Activated T-cell treated with anti-CD3 and anti-CD28 coated beads, Interleukin-2, amount 50 U/mL, for 48 hours (primary cell): ENCODE measurements at regions not wholly inside any gene's neighbourhood (a gene's known extent, or its start where the extent isn't known, plus 50 kb on each side); places are given as distances from the start of the nearest gene placed in this dataset.
"Not testable (repeated sequence)": the region's sequence is repeated elsewhere in the genome, so short reads cannot be mapped to it uniquely, and the experiment has no call there.

Experiments
- DNase-seq, 2 experiments: peaks; one replicate each; pipeline ENCODE4 v3.0.0-alpha.2; 2020

DNA sequence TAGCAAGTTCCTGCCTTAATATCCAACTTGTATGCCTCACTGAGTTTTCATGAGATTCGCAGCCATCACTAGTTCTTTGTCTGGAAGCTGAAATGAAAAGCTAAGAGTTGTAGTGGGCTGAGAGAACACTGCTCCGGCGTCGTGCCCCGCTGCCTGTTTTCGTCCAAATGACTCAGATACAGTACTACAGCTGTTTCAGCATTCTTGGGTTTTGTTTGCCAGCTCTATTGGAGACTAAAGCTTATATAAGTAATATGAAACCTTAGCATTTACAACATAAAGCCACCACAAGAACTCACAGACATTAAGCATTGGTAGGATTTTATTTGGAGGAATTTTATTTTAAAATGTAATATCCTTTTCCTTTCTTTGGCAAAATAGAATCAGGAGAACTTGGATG lies 299.7 kb downstream of the DLEU7 start:
- no peak for DNase-seq

DNA sequence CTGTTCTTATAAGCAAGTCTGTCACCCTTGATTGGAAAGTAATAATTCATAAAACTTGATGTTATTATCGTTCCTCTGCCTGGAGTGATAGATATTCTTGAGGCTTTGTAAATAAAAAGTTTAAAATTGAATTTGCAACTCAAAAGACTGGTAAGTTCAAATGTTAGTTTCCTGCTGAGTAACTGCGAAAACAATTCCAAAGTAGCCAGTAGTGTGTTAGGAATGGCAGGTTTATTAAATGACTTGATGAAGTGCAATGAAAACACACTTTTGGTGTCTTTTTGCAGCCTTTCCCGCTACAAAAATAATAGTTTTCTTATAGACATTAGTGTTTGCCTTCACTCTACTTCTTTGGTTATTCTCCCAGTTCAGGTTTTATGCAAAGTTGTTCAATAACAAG lies 299.3 kb downstream of the DLEU7 start:
- no peak for DNase-seq

DNA sequence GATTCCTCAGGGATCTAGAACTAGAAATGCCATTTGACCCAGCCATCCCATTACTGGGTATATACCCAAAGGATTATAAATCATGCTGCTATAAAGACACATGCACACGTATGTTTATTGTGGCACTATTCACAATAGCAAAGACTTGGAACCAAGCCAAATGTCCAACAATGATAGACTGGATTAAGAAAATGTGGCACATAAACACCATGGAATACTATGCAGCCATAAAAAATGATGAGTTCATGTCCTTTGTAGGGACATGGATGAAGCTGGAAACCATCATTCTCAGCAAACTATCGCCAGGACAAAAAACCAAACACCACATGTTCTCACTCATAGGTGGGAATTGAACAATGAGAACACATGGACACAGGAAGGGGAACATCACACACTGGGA lies 296.3 kb downstream of the DLEU7 start:
- not testable (repeated sequence) for DNase-seq

DNA sequence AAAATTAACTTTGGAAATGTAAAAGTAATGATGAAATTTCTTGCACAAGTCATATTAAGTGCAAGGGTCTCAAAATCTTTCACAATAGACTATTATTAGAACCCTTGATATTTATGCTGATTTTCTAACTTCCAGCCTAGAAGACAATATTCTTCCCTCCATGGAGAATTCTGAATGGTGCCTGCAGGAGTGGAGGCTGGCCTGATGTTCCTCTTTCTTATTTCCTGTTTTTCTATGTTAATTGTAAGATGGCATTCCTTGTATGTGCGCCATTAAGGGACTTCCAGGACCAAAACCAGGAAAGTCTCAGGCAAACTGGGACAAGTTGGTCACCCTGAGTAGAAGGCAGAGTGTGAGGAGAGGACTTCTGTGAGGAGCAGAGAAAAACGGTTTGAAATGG lies 294.9 kb downstream of the DLEU7 start:
- DNase-seq: no peak

DNA sequence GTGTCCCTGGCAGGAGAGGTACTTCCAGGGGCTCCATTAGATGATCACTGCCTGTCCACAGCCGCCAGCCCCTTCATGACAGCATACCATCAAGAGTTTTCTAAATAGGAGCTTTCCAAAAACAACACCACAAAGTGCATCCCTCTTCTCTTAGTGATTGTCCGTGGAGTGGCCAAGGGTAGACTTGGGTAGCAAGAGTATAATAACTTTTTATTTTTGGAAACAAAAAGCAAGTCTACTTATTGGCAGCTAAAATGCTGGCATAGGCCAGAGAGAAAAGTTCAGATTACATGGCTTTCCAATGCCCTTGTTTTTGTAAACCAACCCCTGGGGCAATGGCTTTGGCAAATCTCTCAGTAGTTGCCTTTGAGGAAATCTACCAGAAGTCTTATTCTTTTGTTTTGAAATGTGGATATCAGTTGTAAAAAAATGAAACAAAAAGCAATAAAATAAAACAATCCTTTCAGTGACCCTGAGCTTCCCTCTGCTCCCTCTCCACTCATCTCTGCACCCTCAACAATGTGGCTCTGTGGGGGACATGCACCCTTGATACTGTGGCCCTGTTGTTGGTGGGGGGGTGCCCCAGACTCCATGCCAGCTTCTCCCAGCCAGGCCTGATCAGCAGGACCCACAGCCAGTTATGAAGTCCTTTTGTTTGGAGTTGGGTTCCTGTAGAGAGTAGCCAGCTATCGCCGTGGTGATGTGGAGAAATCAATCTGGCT lies 294.1 kb downstream of the DLEU7 start:
- DNase-seq: no peak

DNA sequence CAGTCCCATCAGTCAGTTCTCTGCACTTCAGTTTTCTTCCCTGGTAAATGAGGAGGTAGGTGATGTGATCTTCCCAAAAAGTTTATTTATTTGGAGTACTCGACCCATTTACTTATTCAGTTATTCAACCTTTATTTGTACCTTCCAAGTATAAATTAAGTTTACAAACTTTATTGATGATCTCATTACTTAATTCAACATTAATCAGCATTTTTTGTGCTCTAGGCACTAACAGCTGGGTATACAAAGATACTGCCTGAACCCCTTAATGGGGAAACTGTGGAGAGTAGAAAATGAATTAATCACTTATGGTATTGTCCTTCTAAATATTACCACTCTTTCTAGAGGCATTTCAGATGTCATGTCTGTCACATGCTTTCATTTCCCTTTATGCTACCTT lies 293.3 kb downstream of the DLEU7 start:
- no peak for DNase-seq

DNA sequence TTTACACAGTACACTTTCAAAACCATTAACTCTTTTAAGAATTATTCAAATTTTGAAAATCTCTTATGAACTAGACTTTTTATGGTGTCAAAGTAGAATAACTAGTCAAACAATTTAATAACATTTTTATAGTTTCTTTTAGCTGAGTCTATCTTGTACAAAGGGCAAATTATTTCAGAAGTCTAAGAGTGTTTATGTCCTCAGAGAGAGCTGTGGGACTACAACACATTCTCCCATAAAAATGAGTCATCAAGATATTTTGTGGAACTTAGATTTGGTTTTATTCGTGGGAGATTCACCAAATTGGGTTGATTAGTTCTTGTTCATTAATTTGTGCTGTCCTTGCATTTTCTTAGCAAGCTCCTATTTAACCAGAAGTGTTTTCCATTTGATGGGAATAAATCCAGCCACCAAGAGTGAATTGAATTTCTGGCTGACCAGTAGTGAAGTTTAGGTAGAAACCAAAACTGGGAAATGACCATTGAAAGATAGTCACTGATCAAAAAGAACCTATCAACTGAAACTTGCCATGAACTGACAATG lies 291.0 kb downstream of the DLEU7 start:
- DNase-seq: no peak

DNA sequence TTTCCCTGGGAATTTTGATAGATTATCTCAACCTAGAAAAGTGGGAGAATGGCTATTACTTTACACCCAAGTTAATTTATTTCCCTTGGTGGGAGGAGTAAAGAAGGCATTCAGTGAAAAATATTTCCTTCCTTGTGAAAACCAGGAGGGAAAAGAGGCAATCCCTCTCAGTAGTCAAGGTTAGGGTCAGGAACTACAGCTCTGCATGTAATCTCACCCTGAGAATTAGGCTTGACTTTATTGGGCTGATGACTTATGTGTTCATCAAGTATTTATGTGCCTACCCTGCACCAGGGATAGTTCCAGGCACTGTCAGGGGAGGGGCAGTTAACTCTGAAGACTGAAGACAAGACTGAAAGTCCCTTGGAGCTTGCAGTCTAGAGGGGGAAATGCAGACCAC lies 281.8 kb downstream of the DLEU7 start:
- no peak for DNase-seq

DNA sequence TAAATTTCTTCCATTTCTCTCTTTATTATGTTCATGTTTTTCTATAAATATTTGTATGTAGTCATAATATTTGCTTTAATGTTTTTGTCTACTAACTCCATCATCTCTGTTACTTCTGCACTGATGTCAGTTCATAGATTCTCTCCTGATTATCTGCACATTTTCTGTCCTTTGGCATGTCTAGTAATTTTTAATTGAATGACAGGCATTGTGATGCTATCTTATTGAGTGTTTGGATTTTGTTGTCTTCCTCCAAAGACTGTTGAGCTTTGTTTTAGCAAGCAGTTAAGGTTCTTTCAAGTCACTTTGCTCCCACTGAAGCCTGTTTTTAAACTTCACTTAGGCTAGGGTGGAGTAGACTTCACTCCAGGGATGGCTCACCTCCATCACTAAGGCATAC lies 276.8 kb downstream of the DLEU7 start:
- DNase-seq: no peak

DNA sequence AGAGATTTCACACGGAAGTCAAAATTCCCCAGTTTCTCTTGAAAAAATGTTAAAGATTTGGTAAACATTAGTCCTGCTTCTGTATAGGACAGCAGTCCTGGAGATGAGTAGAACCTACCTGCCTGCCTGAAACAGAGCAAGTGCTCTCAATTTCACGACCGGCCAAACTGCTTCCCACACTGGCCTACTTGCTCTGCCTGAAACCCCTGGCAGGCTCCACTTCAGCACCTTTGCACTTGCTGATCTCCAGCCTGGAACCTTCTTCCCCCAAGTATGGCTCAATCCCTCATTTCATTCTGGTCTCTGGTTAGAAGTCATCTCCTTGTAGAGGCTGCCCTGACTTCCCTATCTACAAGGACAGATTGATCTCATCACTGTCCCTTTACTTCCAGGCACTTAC lies 271.4 kb downstream of the DLEU7 start:
- DNase-seq: no peak

DNA sequence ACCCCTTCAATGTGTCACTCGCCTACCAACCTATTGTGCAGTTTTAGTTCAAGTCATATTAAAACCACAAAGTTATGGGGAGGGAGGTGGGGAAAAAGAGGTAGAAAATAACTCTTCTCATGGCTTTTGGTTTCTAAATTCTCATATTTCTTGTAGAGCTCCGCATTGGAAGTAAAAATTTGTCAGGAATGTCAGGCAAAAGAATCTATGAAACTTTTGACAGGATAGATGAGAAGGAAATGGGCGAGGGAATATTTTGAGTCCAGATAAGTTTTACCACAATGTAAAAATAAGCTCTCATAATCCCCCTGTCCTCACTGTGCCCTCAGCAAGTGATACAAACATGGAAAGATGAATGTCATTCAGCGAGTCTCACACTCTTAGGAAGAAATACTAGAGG lies 270.4 kb downstream of the DLEU7 start:
- no peak for DNase-seq

DNA sequence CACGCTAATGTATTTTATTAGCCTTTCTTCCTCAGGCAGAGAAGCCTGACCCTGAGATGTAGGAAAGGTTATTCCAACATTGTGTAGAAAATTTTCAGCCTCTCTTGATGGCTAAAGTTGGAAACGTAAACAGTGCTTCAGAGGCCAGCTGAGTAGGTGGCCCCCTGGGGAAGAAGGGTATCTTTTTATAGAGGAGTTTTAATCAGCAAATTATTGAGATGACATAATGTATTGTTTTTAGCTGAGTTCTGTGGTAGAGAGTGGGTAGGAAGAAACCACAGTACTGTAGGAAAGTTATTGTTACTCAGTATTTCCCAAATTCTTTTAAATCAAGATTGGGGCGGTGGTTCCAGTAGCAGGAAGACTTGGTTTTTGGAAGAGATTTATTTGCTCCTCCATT lies 268.8 kb downstream of the DLEU7 start:
- DNase-seq: no peak

DNA sequence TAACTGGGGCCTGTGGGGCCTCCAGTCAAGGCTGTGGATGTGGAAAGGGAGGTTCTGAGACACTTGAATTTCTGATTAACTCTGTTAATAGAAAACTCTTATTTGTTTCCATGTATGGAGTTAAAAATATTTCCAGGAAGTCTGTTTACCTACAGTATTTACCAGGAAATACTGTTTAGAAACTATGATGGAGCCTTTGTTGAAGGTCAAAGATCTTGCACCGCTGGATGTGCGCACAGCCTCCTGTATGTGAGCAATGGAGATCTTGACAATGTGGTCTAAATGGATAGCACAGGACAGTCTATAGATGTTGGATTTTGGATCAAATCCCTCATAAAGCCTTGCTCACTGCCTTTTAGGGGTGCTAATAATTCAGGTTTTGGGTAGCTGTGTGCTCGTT lies 268.4 kb downstream of the DLEU7 start:
- DNase-seq: no peak

DNA sequence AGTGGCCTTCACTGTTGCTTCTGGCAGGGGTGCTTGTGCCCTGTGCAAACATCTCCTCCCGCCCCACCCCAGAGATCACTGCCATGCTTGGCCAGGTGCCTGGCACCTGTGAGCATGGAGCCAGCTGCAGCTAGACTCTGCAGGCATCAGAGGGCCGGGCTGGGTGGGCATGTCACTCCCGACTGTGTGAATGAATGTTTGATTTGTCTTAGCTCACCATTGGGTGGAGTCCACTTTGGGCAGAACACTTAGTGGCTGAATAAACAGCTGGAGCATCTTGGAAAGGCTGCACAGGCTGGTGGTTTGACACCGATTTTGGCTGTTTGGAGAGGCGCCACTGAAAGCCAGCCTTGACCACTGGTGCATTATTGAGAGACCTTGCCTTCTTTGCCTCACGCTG lies 267.3 kb downstream of the DLEU7 start:
- no peak for DNase-seq

DNA sequence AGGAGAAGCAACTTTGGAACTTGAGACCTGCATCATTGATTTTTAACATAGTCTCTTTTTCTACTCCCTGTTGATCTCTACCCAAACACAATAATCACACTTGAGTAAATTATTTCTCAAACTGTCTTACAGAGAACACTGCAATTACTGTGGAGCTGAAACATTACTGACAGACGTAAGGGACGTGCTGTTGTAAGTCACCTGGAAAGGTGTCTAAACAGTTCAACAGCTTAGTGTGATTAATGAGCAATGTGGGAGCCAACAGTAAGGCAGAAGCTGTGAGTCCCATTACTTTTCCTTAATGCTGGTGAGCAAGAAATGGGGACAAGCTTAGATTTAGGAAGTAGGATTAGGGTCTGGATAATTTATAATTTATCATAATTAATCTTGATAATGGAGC lies 265.7 kb downstream of the DLEU7 start:
- DNase-seq: no peak

DNA sequence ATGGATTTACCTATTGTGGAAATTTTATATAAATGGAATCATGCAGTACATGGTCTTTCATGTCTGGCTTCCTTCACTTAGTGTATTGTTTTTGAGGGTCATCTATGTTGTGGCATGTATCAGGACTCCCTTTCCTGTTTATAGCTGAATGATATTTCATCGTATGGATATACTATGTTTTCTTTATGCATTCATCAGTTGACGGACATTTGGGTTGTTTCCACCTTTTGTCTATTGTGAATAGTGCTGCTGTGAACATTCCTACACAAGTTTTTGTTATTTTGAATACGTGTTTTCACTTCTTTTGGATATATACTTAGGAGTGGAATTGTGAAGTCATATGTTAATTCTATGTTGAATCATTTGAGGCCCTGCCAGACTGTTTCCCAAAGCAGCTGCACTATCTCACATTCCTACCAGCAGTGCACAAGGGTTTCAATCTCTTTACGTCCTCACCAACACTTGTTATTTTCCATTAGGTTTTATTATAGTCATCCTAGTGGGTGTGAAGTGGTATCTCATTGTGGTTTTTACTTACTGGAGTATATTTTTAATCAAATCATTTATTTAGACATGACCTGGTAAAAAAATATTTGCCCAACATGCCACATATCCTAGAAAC lies 262.7 kb downstream of the DLEU7 start:
- no peak for DNase-seq

DNA sequence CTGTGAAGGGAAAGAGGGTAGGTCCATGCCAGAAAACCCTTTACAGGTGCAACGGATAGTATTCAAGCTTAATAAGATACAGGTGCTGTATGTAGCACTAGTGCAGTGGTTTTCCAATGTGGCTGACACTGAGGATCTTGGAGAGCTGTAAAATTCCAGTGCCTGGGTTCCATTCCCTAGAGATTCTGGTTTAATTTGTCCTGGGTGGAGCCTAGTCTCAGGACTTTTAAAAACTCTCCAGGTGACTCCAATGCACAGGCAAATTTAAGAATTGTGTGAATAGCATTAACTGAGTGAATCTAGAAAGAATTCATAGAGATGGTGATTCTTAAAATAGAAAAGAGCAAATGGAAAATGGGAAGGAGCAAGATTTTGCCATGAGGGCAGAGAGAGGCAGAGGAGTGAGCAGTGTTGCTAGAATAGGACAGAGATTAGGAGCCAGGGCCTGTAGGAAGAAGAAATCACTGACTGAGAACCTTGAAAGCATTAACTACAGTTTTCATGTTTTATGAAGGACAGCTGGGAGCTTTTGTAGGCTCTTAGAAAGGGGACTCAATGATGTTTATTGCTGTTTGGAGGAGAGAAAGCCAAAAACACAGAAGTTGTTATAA lies 261.8 kb downstream of the DLEU7 start:
- no peak for DNase-seq

DNA sequence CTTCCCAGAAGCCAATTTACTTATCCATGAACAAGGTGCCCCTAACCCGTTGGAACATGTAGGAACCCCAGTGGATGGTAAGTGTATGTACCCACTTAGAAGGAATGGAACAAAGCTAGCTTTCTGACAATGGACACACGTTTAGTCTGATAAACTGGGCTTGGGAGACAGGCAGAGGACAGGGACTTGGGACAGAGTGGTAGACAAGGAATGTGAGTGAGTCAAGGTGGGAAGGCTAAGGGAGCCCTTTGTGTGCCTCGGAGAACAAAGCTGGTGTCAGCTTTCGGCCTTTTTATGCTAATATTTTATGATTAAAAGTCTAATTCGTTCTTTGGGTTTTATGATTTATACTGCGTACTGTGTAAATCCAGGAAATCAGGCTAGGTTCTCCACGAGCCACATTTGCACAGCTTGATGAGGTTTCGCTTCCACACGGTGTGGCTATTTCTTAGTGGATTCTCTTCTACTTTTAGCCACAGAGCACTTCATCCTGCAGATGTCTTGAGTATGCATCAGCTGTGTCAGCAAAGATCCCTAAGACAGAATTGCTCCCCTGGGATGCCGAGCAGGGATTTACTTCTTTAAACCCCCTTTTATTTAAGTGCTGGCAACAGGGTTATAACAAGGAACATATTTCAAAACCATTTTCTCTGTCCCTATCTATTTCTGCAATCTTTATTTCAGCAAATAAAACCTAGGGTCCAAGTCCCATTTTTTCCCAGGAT lies 258.5 kb downstream of the DLEU7 start:
- DNase-seq: no peak

DNA sequence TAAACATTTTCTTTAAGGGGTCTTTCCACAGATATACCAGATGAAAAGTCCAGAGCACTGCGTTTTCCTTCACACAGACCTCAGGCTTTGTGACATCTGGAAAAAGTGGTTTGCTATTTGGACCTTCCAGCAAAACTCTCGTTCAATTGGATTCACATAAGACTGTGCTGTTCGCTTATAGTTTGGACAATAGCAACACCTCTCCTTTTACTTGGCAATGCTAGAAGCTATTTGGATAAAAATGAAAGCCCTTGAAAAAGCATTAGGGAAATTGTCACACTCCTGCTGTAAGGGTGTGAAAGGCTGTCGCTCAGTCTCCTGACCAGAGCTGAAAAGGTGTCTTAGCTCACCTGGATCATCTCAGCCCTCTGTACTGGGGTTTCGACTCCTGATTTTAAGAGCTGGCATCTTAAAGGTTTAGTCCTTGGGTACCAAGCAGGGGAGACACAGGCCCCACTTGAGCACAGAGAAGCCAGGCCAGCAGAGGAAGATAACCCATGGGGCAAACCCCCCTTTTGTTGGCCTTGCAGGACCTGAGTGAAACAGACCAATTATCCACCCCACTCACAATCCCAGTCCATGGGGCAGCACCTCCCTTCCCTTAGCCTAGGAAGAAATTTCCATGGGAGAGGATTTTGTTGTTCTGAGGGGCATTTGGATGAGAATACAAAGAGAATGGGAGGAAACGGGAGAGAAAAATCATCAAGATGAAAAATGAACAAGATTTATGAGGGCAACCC lies 257.6 kb downstream of the DLEU7 start:
- DNase-seq: no peak

DNA sequence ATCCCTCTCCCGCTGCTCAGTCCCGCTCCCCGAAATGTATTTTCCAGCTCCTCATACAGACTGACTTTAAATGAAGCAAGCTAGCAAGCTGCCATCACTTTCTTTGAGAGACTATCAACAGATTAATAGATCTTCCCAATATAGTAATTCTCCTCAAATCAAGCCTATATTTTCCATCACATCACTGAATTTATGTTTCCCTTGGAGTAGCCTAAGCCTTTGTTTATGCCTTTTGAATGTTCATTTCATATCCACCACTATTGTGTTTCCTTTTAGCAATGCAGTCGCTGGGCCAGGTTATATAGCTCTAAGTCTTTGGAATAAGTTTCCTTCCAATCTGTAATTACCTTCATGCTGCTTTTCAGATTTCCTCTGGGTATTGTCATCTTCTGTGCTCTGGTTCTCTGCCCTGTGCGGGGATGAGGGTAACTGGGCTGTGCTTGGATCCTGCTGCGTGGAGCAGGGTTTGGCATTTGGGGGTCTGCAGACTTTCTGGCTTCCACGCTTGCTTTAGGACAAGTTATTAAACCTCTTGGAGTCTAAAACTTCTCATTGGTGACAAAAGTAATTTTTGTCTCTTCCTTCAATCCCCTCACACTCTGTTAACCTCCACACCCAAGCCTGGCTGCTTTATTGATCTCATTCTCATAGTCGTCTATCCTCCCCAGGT lies 256.9 kb downstream of the DLEU7 start:
- DNase-seq: no peak

DNA sequence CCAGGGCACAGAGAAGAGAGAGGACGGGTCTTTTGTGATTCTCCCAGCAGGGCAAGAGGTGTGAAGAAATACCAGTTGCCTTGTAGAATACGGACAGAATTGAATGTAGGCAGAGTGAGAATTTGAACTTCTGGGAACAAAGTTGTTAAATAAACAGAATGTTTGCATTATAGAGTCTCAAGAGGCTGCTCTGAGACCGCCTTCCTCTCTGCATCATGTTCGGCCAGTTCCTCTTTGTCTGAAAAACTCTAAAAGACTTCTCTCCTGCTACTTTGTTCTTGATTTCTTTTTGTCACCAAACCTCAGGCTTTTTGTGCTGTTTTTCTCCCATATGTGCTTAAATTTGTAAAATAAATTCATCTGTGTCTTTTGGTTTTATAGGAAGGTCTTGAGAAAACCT lies 256.4 kb downstream of the DLEU7 start:
- DNase-seq: no peak

DNA sequence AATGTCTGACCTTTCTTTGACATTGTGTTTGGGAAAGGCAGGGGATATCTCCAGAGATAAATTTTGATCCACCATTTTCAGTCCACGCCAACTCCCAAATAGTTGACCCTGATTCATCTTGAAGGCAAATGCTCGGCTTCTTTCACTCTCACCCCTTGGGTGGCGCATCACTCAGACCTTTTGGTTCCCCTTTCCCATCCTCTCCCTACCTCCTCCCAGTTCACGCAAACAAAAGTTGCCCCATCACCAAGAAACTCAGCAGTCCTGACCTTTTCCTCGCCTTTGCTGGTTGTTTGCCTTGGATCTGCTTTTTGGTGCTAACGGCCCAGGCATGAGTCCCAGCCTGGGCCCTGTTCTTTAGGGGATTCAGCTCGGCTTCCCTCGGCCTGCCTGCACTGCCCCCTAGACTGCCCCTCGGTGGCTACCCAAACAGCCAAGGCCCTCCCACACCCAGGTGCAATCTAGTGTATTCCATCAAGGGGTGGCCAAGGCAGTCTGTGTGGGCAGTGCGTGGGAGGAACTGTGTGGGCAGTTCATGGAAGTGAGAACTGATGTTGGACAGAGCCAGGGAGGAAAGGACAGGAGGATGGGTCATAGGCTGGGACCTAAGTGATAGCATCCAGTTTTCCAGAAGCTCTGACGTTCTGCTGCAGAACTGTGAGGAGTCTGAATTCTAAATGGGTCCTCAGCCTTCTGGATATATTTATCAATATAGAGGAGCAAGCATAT lies 255.7 kb downstream of the DLEU7 start:
- no peak for DNase-seq
